LNCaP clone FGC (cell line): ENCODE measurements at regions not wholly inside any gene's neighbourhood (a gene's known extent, or its start where the extent isn't known, plus 50 kb on each side); places are given as distances from the start of the nearest gene placed in this dataset.

ENCODE experiments used
- DNase-seq: peaks from one replicate; pipeline ENCODE4 v3.0.0-alpha.2; 2011; ENCODE audit warnings: low read depth
- H3K4me3 ChIP-seq: 2 replicates; pipeline ENCODE4 v1.5.1; 2011; ENCODE audit warnings: mild to moderate bottlenecking, low read depth, low read length, control low read depth
- CTCF ChIP-seq: IDR thresholded peaks from 2 replicates; pipeline ENCODE4 v1.5.1; 2012; ENCODE audit warnings: mild to moderate bottlenecking; ENCODE audit not compliant: control insufficient read depth, insufficient read depth; ENCODE audit errors: extremely low read depth

DNA sequence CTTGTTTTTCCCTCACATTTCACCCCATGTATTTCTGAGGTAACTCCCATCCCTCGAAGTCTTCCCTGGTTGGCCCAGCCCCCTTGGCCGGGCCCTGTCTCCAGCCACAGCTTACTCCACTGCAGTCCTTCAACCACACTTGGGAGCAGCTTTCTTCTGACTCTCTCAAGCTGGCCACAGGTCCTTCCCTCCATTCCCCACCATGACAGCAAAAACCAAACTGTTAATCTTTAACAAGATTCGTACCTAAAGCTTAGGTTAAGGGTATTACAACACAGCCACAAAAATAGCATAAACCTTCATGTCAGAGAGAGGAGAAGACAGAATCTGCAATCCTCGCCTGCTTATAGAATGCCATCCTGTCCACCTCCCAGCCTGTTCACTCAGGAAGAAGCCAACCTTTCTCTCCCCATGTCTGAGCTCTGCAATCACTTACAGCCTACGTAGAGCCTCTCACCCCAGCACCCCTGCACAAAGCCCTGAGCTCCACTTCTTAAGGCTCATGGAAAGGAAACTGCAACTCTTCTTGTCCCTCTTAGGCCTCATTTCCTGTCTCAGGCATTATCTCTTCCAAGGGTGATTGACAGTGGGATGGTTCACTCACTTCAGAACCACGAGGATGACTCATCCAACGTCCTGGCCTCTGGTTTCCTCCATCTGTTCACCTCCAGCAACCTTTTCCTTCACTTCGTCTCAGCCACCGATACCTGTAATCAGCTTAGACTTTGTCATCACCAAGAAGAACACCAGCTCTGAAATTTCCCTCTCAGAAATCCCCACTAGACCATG lies 72.8 kb downstream of the CD2 start:
- DNase-seq, result no peak
- H3K4me3 ChIP-seq, result no peak overlapping the region
- TF ChIP-seq CTCF, result no peak

DNA sequence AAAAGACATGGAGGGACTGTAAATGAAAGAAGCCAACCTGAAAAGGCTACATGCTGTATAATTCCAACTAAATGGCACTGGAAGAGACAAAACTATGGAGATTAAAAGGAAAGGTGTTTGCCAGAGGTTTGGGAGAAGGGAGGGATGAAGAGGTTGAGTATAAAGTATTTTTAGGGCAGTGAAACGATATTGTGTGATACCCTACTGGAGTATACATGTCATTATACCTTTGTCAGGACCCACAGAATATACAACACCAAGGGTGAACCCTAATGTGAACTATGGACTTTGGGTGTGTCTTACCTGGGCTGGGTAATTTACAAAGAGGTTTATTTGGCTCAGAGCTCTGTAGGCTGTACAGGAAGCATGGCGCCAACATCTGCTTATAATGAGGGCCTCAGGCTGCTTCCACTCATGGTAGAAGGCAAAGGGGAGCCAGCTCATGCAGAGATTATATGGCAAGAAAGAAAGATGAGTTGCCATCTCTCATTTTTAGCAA lies 73.4 kb downstream of the CD2 start:
- H3K4me3 ChIP-seq, result no peak overlapping the region
- TF ChIP-seq CTCF, result no peak
- DNase-seq, result no peak

DNA sequence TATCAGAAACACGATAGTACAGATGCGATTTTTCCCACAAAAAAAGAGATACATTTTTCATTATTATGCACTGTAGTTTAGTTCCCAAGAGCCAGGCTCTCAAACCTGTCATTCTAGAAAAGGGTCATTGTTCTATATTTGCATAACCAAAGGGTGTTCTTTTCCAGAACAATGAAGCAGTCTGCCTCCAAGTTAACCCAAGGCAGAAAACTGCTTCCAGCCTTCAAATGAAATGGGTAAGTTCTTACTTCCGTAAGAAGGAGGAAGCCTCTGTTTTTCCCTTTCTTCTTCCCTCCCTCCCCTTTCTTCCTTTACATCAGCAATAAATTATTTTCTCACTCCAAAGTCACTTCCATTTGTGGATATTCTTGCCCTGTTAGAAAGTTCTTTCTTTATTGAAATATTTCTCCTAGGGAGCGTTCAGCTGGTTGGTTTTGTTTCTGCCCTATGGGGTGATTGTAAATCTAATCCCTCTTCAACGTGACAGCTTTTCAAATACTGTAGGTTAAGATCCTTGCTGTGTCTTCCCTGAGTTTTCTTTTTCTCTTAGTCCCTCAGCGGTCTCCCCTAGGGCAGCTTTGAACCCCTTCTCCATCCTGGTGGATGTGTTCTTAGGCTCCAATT lies 77.3 kb upstream of the PTGFRN start:
- no peak for TF ChIP-seq CTCF
- no peak overlapping the region for H3K4me3 ChIP-seq
- DNase-seq, result no peak

DNA sequence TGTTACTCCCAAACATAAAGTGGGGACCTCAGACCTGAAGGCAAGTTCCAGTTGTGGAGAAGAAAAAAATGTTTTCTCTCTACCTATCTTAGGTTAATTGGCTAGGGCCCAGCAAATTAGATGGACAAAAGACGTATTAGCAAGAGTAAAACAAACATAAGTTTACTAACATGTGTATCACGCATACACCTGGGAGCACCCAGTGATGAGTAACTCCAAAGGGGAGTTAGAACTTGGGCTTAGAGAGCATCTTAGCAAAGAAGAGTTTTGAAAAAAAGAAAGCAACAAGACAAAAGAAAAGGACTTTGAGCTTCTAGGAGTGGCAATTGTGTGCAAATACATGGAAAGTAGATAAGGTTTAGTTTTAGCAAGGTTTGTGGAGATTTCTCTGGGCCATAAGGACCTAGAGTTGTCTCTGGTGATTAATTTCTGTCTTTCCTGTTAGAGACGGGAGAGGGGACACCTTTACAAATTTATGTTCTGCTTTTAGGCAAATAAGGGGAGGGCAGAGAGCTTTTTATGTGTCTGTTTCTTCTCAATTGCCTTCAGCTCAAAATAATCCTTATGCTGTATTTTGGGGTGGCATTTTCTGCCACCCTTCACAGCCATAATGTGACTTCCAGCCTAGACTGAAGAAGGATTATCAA lies 76.7 kb upstream of the PTGFRN start:
- H3K4me3 ChIP-seq, result no peak overlapping the region
- DNase-seq, result no peak
- no peak for TF ChIP-seq CTCF

GRCh38 chr1:116833718-116834117 lies 76.0 kb upstream of the PTGFRN start:
- no peak for DNase-seq
- TF ChIP-seq CTCF, result no peak
- no peak overlapping the region for H3K4me3 ChIP-seq

DNA sequence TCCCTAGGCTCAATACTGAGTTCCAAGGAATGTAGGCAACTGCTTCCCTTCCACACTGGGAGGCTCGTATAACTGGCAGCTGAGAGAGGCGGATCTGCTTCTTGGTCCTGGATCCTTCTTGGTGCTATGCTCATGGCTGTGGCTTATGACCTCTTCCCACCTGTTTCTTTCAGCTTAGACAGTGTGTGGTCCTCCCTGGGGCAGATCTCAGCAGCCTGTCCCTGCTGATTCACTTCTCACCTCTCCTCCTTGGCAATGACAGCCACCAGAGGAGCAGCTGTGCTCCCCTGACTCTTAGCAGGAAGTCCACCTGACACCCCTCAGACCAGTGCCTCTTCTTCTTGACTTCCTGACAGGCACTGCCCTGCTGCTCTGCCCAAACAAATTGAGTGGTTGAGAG lies 75.1 kb upstream of the PTGFRN start:
- no peak for TF ChIP-seq CTCF
- no peak for DNase-seq
- no peak overlapping the region for H3K4me3 ChIP-seq
